ENCODE measurements at regions not wholly inside any gene's neighbourhood (a gene's known extent, or its start where the extent isn't known, plus 50 kb on each side); places are given as distances from the start of the nearest gene placed in this dataset.
"Not testable (repeated sequence)": the region's sequence is repeated elsewhere in the genome, so short reads cannot be mapped to it uniquely, and the experiment has no call there.

GRCh38 chr6:8170245-8170644 lies 67.9 kb upstream of the EEF1E1 start:
- Histone ChIP-seq H3K4me1 (peaks cover 41% of the 10 kb centered on the region), H3K4me3 (ENCODE audit: low read depth, low read length) (no peak overlapping the region), H3K9me3 (no peaks in the 10 kb centered on the region; the same call in 1 of the 2 replicates), H3K27me3 (replicated peaks; ENCODE audit: control insufficient read depth, insufficient read depth, low read length) (no peaks in the 10 kb centered on the region), H3K36me3 (ENCODE audit: control insufficient read depth, insufficient read depth, low read length) (peaks cover 1% of the 10 kb centered on the region; the same call in 1 of the 2 replicates)
- no TSS peak for BruUV-seq (replicated peaks)
- Mint-ChIP-seq H3K27ac (ENCODE audit: unreplicated experiment) (no peak overlapping the region), H3K27me3 (ENCODE audit: insufficient read depth, unreplicated experiment) (no peaks in the 10 kb centered on the region), H3K9me3 (ENCODE audit: unreplicated experiment) (no peaks in the 10 kb centered on the region), H3K4me3 (ENCODE audit: unreplicated experiment) (no peak overlapping the region), H3K4me1 (ENCODE audit: low read depth, unreplicated experiment) (peaks cover 44% of the 10 kb centered on the region), H3K36me3 (ENCODE audit: insufficient read depth, unreplicated experiment) (peaks cover 62% of the 10 kb centered on the region)
- peak; percentile 15 to 19 for TF ChIP-seq CTCF (IDR thresholded peaks at IDR 0.05; ENCODE audit: insufficient read depth in 1 of 2, low read depth in 1 of 2, low read length in 1 of 2, severe bottlenecking in 1 of 2, unreplicated experiment in 1 of 2)
- intact Hi-C loops (cut with micrococcal nuclease; ENCODE audit: unreplicated experiment): no loop called here
- CTCF ChIA-PET: interaction anchor here (0.5 to 1.2 kb wide), 4 partner anchors 36 to 48 kb away, joined by 3 to 4 read pairs (median 3); no protein-coding TSS in a partner anchor
- peak in 1 of 2 experiments; percentile 48 for DNase-seq
- POLR2A ChIA-PET: no interaction called here

GRCh38 chr6:8166156-8166555 lies 63.8 kb upstream of the EEF1E1 start:
- H3K36me3 ChIP-seq (ENCODE audit: control insufficient read depth, insufficient read depth, low read length): peaks cover 2% of the 10 kb centered on the region; the same call in 1 of the 2 replicates
- Mint-ChIP-seq H3K27me3 (ENCODE audit: insufficient read depth, unreplicated experiment) (no peaks in the 10 kb centered on the region), H3K9me3 (ENCODE audit: unreplicated experiment) (no peaks in the 10 kb centered on the region), H3K27ac (ENCODE audit: unreplicated experiment) (peak overlapping the region; percentile 76), H3K4me3 (ENCODE audit: unreplicated experiment) (peak overlapping the region; percentile 45), H3K4me1 (ENCODE audit: low read depth, unreplicated experiment) (peaks cover 24% of the 10 kb centered on the region), H3K36me3 (ENCODE audit: insufficient read depth, unreplicated experiment) (peaks cover 73% of the 10 kb centered on the region)
- H3K9me3 ChIP-seq: peaks cover 6% of the 10 kb centered on the region
- H3K27me3 ChIP-seq (replicated peaks; ENCODE audit: control insufficient read depth, insufficient read depth, low read length): no peaks in the 10 kb centered on the region
- H3K4me3 ChIP-seq (ENCODE audit: low read depth, low read length): no peak overlapping the region
- peak; percentile 65 to 69 for DNase-seq
- no peak for TF ChIP-seq CTCF (IDR thresholded peaks at IDR 0.05; ENCODE audit: insufficient read depth in 1 of 2, low read depth in 1 of 2, low read length in 1 of 2, severe bottlenecking in 1 of 2, unreplicated experiment in 1 of 2)
- peaks cover 51% of the 10 kb centered on the region for H3K4me1 ChIP-seq
- POLR2A ChIA-PET: interaction anchor here (0.6 to 1.1 kb wide), 2 partner anchors 20 to 52 kb away, joined by 9 to 11 read pairs; no protein-coding TSS in a partner anchor
- BruUV-seq (replicated peaks): no TSS peak
- CTCF ChIA-PET: interaction anchor here (0.7 to 1.9 kb wide), 5 partner anchors 8 to 64 kb away, joined by 3 to 5 read pairs (median 3); partner anchors contain the start of gene EEF1E1
- intact Hi-C loops (cut with micrococcal nuclease; ENCODE audit: unreplicated experiment): loop anchor here (1.0 to 2.0 kb wide), 4 partner anchors 8 to 53 kb away; no protein-coding TSS in a partner anchor

- H3K27ac Mint-ChIP-seq (ENCODE audit: unreplicated experiment); H3K27me3 ChIP-seq (replicated peaks; ENCODE audit: control insufficient read depth, insufficient read depth, low read length); H3K27me3 Mint-ChIP-seq (ENCODE audit: insufficient read depth, unreplicated experiment); BruUV-seq (replicated peaks); DNase-seq; H3K9me3 ChIP-seq; POLR2A ChIA-PET; H3K9me3 Mint-ChIP-seq (ENCODE audit: unreplicated experiment); H3K4me3 Mint-ChIP-seq (ENCODE audit: unreplicated experiment); H3K4me3 ChIP-seq (ENCODE audit: low read depth, low read length); H3K36me3 ChIP-seq (ENCODE audit: control insufficient read depth, insufficient read depth, low read length); intact Hi-C loops (cut with micrococcal nuclease; ENCODE audit: unreplicated experiment): not testable (repeated sequence)
- H3K4me1 ChIP-seq: peaks cover 52% of the 10 kb centered on the region
- H3K4me1 Mint-ChIP-seq (ENCODE audit: low read depth, unreplicated experiment): peaks cover 32% of the 10 kb centered on the region
- H3K36me3 Mint-ChIP-seq (ENCODE audit: insufficient read depth, unreplicated experiment): peaks cover 73% of the 10 kb centered on the region
- CTCF ChIA-PET: interaction anchor here (1.9 kb wide), 1 partner anchor 54 kb away, joined by 4 read pairs; no protein-coding TSS in a partner anchor
These were observed 62.7 kb upstream of the EEF1E1 start for GRCh38 chr6:8165008-8165407.

- BruUV-seq (replicated peaks); H3K9me3 Mint-ChIP-seq (ENCODE audit: unreplicated experiment); DNase-seq; POLR2A ChIA-PET; intact Hi-C loops (cut with micrococcal nuclease; ENCODE audit: unreplicated experiment); H3K4me3 ChIP-seq (ENCODE audit: low read depth, low read length); H3K36me3 ChIP-seq (ENCODE audit: control insufficient read depth, insufficient read depth, low read length); H3K27me3 ChIP-seq (replicated peaks; ENCODE audit: control insufficient read depth, insufficient read depth, low read length); CTCF ChIA-PET; H3K27ac Mint-ChIP-seq (ENCODE audit: unreplicated experiment); H3K4me3 Mint-ChIP-seq (ENCODE audit: unreplicated experiment); H3K27me3 Mint-ChIP-seq (ENCODE audit: insufficient read depth, unreplicated experiment); H3K9me3 ChIP-seq: not testable (repeated sequence)
- H3K36me3 Mint-ChIP-seq (ENCODE audit: insufficient read depth, unreplicated experiment): peaks cover 74% of the 10 kb centered on the region
- H3K4me1 Mint-ChIP-seq (ENCODE audit: low read depth, unreplicated experiment): peaks cover 37% of the 10 kb centered on the region
- peaks cover 52% of the 10 kb centered on the region for H3K4me1 ChIP-seq
These were observed 61.9 kb upstream of the EEF1E1 start for GRCh38 chr6:8164281-8164680.

Measured in Caco-2 (cell line).